ENCODE measurements at regions not wholly inside any gene's neighbourhood (a gene's known extent, or its start where the extent isn't known, plus 50 kb on each side); places are given as distances from the start of the nearest gene placed in this dataset.

GRCh38 chr7:68005992-68006391 lies 1009.4 kb downstream of the TYW1 start:
- FAIRE-seq (no peak), DNase-seq (ENCODE audit: low read depth in 1 of 2, low spot score in 2 of 2) (no peak)
- H3K79me1 ChIP-seq (ENCODE audit: low read depth, low read length), result no peaks in the 10 kb centered on the region
- H4K91ac ChIP-seq (replicated peaks; ENCODE audit: insufficient read length, low read length), result no peak overlapping the region
- H3K18ac ChIP-seq (ENCODE audit: extremely low read depth, low read length), result no peak overlapping the region
- no peak overlapping the region for H2BK120ac ChIP-seq (replicated peaks; ENCODE audit: low read depth, low read length)
- H3K9me3 ChIP-seq (ENCODE audit: insufficient read depth in 2 of 2, low read depth in 1 of 2, low read length in 1 of 2), result no peaks in the 10 kb centered on the region
- no peak overlapping the region for H3K4me3 ChIP-seq (ENCODE audit: extremely low read depth in 1 of 4, insufficient read depth in 2 of 4, low read depth in 3 of 4, low read length in 4 of 4)
- no peak overlapping the region for H2BK15ac ChIP-seq (ENCODE audit: low read length)
- no peak overlapping the region for H2AFZ ChIP-seq (ENCODE audit: low read length)
- no peak overlapping the region for H4K5ac ChIP-seq (ENCODE audit: insufficient read length, low read depth, low read length)
- no peak overlapping the region for H3K4me2 ChIP-seq (ENCODE audit: insufficient read depth in 1 of 2, low read depth in 2 of 2, low read length in 2 of 2)
- no peak overlapping the region for H4K8ac ChIP-seq (ENCODE audit: extremely low read depth, insufficient read depth, low read length)
- H3K27ac ChIP-seq (ENCODE audit: low read depth, low read length), result no peak overlapping the region
- H2BK20ac ChIP-seq (ENCODE audit: low read length), result no peak overlapping the region
- no peak overlapping the region for H3K56ac ChIP-seq (replicated peaks; ENCODE audit: insufficient read length, low read depth, low read length)
- H3K9ac ChIP-seq (replicated peaks in 1 of 4; ENCODE audit: extremely low read depth in 1 of 4, low read depth in 3 of 4, low read length in 3 of 4), result no peak overlapping the region
- CTCF ChIA-PET (ENCODE audit: partially characterized antibody), result interaction anchor here (1.7 kb wide), 1 partner anchor 47 kb away, joined by 6 read pairs; no protein-coding TSS in a partner anchor
- no peak overlapping the region for H2BK12ac ChIP-seq (ENCODE audit: low read depth, low read length)
- POLR2A ChIA-PET (ENCODE audit: partially characterized antibody), result no interaction called here
- H4K20me1 ChIP-seq (replicated peaks in 1 of 2; ENCODE audit: control insufficient read depth in 1 of 2, insufficient read depth in 2 of 2, low read length in 2 of 2), result no peaks in the 10 kb centered on the region
- H3K14ac ChIP-seq (ENCODE audit: insufficient read length), result no peak overlapping the region
- no peaks in the 10 kb centered on the region for H3K4me1 ChIP-seq (replicated peaks in 1 of 4; ENCODE audit: control insufficient read depth in 3 of 4, insufficient read depth in 4 of 4, low read length in 3 of 4)
- WGBS, 2 experiments (ENCODE audit: extremely low coverage in 1 of 2, insufficient coverage in 1 of 2, insufficient read length in 1 of 2, insufficient replicate concordance in 2 of 2, low coverage in 1 of 2, low lambda C conversion rate in 2 of 2, missing lambda C conversion rate in 1 of 2), result 90% methylated on average over 6 of the region's 6 CpGs; no CpG with 5 or more reads in 1 of the 2 experiments
- H3K36me3 ChIP-seq (ENCODE audit: control insufficient read depth in 2 of 4, insufficient read depth in 4 of 4, low read length in 3 of 4), result no peaks in the 10 kb centered on the region
- H3K4ac ChIP-seq (replicated peaks; ENCODE audit: insufficient read length, low read depth, low read length), result no peak overlapping the region
- no peaks in the 10 kb centered on the region for H3K27me3 ChIP-seq (replicated peaks in 1 of 4; ENCODE audit: control insufficient read depth in 3 of 4, extremely low read depth in 1 of 4, insufficient read depth in 3 of 4, low read length in 3 of 4)
- no peak overlapping the region for H2BK5ac ChIP-seq (ENCODE audit: low read depth, low read length)
- TF ChIP-seq RXRA (IDR thresholded peaks at IDR 0.05; ENCODE audit: insufficient read depth, low read depth, low read length) (no peak), KDM5A (IDR thresholded peaks at IDR 0.05; ENCODE audit: low read length) (no peak), SIX5 (IDR thresholded peaks at IDR 0.05; ENCODE audit: low read depth, low read length) (no peak), USF2 (IDR thresholded peaks at IDR 0.05; ENCODE audit: low read length) (no peak), TAF7 (optimal IDR thresholded peaks at IDR 0.05; ENCODE audit: borderline replicate concordance, low read depth, low read length) (no peak), CEBPB (IDR thresholded peaks at IDR 0.05; ENCODE audit: low read depth, low read length) (no peak), TCF12 (IDR thresholded peaks at IDR 0.05; ENCODE audit: low read depth, low read length) (no peak), ATF3 (IDR thresholded peaks at IDR 0.05; ENCODE audit: insufficient read depth, low read depth, low read length) (no peak)
- H2AK5ac ChIP-seq (ENCODE audit: low read depth, low read length), result no peak overlapping the region
- H3K79me2 ChIP-seq (ENCODE audit: control insufficient read depth in 1 of 2, insufficient read depth in 2 of 2, low read length in 2 of 2), result no peaks in the 10 kb centered on the region
- no peak overlapping the region for H3K23ac ChIP-seq (ENCODE audit: insufficient read length)
- no peaks in the 10 kb centered on the region for H3K23me2 ChIP-seq (ENCODE audit: low read depth, low read length)

Measured in H1 (cell line).